ENCODE measurements at regions not wholly inside any gene's neighbourhood (a gene's known extent, or its start where the extent isn't known, plus 50 kb on each side); places are given as distances from the start of the nearest gene placed in this dataset.

DNA sequence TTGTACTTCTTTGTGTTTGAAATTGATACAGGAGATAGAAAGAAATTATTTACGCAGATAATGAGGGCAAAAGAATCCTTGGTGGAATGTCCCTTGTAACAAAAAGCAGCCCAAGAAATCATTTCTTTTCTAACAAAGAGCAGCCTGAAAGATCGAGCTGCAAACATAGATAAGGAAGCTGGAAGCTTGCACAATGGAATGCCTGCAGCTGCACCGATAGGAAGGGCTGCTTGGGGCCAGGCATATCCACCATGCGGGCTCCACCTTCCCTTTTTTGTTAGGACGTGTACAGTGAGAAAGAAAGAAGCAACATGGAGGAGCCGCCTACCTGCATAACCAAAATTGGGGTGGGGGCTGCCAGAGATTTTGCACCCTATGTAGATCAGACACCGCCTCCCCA is 568.7 kb downstream of the METTL4 start:
- no peak overlapping the region for H3K27ac ChIP-seq
- TF ChIP-seq, protein P1, sequence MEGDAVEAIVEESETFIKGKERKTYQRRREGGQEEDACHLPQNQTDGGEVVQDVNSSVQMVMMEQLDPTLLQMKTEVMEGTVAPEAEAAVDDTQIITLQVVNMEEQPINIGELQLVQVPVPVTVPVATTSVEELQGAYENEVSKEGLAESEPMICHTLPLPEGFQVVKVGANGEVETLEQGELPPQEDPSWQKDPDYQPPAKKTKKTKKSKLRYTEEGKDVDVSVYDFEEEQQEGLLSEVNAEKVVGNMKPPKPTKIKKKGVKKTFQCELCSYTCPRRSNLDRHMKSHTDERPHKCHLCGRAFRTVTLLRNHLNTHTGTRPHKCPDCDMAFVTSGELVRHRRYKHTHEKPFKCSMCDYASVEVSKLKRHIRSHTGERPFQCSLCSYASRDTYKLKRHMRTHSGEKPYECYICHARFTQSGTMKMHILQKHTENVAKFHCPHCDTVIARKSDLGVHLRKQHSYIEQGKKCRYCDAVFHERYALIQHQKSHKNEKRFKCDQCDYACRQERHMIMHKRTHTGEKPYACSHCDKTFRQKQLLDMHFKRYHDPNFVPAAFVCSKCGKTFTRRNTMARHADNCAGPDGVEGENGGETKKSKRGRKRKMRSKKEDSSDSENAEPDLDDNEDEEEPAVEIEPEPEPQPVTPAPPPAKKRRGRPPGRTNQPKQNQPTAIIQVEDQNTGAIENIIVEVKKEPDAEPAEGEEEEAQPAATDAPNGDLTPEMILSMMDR (IDR thresholded peaks at IDR 0.05) = no peak
- DNase-seq (ENCODE audit: low spot score) = no peak
- H3K4me3 ChIP-seq = no peak overlapping the region

DNA sequence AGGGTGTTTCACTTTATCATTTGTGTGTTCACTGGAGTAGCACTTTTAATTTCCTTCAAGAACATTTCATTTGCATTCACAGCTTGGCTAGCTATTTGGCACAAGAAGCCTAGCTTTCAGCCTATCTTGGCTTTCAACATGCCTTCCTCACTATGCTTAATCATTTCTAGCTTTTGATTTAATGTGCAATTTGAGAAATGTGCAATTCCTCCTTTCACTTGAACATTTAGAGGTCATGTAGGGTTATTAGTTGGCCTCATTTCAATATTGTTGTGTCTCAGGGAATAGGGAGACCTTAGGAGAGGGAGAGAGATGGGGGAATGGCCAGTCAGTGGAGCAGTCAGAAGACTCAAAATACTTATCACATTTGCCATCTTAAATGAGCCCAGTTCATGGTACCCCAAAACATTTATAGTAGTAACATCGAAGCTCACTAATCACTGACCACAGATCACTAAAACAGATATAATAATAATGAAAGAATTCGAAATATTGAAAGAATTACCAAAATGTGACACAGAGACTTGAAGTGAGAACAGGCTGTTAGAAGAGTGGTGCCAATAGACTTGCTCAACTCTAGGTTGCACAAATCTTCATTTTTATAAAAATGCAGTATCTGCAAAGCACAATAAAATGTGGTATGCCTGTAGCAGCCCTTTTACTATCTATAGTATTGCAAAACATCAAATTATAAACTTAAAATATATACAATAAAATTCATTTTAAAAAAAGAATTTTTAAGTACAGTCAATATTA is 561.2 kb downstream of the METTL4 start:
- DNase-seq (ENCODE audit: low spot score) = no peak
- Histone ChIP-seq H3K27ac (no peak overlapping the region), H3K4me3 (no peak overlapping the region)
- TF ChIP-seq, protein P1 (IDR thresholded peaks at IDR 0.05) = no peak

DNA sequence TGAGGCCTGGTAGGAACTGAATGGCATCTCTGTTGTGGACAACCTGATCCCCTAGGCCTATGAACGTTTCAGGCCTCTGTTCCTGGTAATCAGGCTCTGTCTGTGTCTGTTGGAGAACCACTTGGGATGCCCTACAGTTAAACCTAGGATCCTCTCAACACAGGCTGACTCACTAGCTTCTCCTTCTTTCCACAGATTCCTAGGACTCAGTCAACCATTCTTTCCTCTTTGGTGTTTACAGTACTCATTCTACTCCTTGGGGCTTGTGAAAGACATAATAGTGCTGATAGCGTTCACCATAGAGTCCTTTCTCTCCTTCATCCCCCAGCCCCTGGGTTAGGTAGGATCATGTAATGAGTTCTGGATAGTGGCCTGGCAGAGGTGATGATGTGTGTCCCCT is 544.3 kb downstream of the METTL4 start:
- TF ChIP-seq, protein P1 (IDR thresholded peaks at IDR 0.05) = no peak
- Histone ChIP-seq H3K27ac (no peak overlapping the region), H3K4me3 (no peak overlapping the region)
- no peak for DNase-seq (ENCODE audit: low spot score)

DNA sequence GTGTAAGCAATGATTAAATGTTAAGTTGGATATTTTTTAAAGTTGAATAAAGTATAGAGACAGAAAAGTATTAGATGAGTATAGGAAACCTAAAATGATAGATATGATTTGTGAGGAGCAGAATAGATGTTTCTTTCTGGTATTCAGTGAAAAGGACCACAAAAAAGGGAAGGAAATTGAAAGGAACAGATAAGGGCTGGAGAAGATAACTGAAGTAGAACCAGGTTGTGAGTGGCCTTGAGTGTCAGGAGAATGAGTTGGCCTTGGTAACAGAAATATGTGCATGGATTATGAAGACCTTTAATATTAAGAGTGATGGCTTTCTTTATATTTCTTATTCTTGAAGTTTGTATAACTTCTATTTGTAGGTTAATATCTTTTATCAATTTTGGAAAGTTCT is 543.5 kb downstream of the METTL4 start:
- Histone ChIP-seq H3K4me3 (no peak overlapping the region), H3K27ac (no peak overlapping the region)
- TF ChIP-seq, protein P1 (IDR thresholded peaks at IDR 0.05) = no peak
- DNase-seq (ENCODE audit: low spot score) = no peak

DNA sequence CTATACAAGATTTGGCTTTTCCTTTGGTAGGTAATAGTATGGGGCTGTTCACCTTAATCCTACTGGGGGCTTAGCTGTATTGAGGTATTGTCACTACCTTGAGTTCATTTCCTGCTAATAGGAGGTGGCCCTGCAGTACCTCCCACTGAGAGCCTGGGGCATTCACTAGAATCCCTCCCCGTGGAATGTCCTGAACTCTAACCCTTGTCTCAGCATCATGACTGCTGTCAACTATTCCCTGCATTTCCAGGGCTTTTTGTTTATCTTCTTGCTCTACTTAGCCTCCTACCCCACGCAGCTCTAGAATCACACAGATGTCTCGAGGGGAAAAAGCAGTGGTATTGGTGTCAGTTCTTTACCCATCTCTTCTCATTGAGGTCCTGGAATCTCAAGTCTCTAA is 542.3 kb downstream of the METTL4 start:
- TF ChIP-seq, protein P1 (IDR thresholded peaks at IDR 0.05) = no peak
- DNase-seq (ENCODE audit: low spot score) = no peak

DNA sequence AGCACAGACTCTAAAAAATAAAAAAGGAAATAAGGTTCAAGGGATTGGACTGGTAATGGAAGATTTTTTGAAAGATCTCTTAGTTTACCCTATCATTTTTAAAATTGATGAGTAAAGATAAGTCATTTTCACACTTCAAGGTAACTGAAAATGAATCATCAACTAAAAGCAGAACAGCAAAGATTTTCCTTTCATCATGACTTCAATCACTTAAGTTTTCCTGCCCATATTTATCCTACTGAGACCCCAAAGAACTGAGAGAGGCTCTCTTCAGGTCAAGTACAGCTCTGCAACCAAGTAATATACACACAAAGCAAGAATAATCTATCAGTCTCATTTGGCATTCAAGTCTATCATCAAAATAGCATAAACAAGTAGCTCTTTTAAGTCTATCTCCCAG is 540.7 kb downstream of the METTL4 start:
- Histone ChIP-seq H3K4me3 (no peak overlapping the region), H3K27ac (no peak overlapping the region)
- no peak for DNase-seq (ENCODE audit: low spot score)
- TF ChIP-seq, protein P1 (IDR thresholded peaks at IDR 0.05) = no peak

More for the DNA sequence above, 542.3 kb downstream of the METTL4 start:
- Histone ChIP-seq H3K27ac (no peak overlapping the region), H3K4me3 (no peak overlapping the region)

DNA sequence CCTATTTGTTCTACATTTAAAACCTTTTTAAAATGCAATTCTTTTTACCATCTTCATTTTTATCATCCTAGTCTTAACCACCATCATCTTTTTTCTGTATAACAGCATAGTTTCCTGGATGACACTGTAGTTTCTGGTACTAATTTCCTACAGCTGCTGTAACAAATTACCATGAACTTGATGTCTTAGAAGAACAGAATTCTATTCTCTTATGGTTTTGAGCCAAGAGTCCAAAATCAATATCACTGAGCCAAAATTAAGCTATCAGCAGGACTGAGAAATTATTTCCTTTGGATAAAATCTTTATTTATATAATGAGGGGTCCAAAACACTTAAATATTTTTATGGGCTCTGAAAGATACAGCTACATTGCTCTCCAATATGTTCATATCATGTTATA is 539.3 kb downstream of the METTL4 start:
- TF ChIP-seq, protein P1 (IDR thresholded peaks at IDR 0.05) = no peak
- Histone ChIP-seq H3K27ac (no peak overlapping the region), H3K4me3 (no peak overlapping the region)
- no peak for DNase-seq (ENCODE audit: low spot score)
